ENCODE measurements at regions not wholly inside any gene's neighbourhood (a gene's known extent, or its start where the extent isn't known, plus 50 kb on each side); places are given as distances from the start of the nearest gene placed in this dataset.

DNA sequence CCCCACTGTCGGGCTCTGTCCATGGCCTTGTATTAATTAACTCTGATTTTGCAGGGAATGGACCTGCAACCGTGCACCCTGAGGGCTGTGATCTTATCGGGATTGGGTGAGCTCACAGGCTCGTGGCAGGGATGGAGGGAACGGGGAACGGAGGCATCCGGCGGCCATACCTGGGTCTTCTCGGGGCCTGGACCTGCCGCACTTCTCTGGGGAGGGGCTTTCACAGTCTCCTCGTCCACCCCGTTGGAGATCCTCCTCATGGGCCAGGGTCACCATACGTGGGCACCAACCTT lies 57.5 kb upstream of the SHH start:
- no peak for TF ChIP-seq POLR2A (IDR thresholded peaks at IDR 0.05)
- TF ChIP-seq, protein P1, sequence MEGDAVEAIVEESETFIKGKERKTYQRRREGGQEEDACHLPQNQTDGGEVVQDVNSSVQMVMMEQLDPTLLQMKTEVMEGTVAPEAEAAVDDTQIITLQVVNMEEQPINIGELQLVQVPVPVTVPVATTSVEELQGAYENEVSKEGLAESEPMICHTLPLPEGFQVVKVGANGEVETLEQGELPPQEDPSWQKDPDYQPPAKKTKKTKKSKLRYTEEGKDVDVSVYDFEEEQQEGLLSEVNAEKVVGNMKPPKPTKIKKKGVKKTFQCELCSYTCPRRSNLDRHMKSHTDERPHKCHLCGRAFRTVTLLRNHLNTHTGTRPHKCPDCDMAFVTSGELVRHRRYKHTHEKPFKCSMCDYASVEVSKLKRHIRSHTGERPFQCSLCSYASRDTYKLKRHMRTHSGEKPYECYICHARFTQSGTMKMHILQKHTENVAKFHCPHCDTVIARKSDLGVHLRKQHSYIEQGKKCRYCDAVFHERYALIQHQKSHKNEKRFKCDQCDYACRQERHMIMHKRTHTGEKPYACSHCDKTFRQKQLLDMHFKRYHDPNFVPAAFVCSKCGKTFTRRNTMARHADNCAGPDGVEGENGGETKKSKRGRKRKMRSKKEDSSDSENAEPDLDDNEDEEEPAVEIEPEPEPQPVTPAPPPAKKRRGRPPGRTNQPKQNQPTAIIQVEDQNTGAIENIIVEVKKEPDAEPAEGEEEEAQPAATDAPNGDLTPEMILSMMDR (IDR thresholded peaks at IDR 0.05) = no peak
- no peak for TF ChIP-seq EP300 (IDR thresholded peaks at IDR 0.05)

Measured in ovary (tissue), 3 donors.